ENCODE measurements at regions not wholly inside any gene's neighbourhood (a gene's known extent, or its start where the extent isn't known, plus 50 kb on each side); places are given as distances from the start of the nearest gene placed in this dataset.

- no peak for TF ChIP-seq NR2F2 (IDR thresholded peaks at IDR 0.05)
Observed at GRCh38 chr5:165375201-165375600, 1869.8 kb downstream of the MAT2B start (continued).

DNA sequence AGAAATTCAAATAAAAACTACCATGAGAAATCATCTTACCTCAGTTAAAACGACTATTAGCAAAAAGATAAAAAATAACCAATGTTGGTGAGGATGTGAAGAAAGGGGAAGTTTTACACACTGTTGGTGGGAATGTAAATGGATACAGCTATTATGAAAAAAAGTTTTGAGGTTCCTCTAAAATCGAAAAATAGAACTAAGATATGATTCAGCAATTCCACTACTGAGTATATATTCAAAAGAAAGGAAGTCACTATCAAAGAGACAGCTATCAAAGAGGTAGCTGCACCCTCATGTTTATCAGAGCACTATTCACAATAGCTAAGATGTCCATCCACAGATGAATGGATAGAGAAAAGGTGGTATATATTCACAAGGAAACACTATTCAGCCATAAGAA lies 1888.4 kb downstream of the MAT2B start:
- no peak overlapping the region for H3K27ac ChIP-seq (ENCODE audit: low read depth in 1 of 2, low read length in 2 of 2)
- no peak overlapping the region for H3K9ac ChIP-seq (ENCODE audit: low read depth in 1 of 2, low read length in 2 of 2)
- peaks cover 0 to 8% (median 0%) of the 10 kb centered on the region in 4 donors for H3K9me3 ChIP-seq (ENCODE audit: control insufficient read depth in 4 of 4, low read length in 3 of 4)
- H3K36me3 ChIP-seq (ENCODE audit: control insufficient read depth in 4 of 4, insufficient read depth in 3 of 4, low read depth in 1 of 4, low read length in 3 of 4), result no peaks in the 10 kb centered on the region
- H3K27me3 ChIP-seq (ENCODE audit: control insufficient read depth in 4 of 4, insufficient read depth in 4 of 4, low read length in 3 of 4), result no peaks in the 10 kb centered on the region
- TF ChIP-seq, protein P1, sequence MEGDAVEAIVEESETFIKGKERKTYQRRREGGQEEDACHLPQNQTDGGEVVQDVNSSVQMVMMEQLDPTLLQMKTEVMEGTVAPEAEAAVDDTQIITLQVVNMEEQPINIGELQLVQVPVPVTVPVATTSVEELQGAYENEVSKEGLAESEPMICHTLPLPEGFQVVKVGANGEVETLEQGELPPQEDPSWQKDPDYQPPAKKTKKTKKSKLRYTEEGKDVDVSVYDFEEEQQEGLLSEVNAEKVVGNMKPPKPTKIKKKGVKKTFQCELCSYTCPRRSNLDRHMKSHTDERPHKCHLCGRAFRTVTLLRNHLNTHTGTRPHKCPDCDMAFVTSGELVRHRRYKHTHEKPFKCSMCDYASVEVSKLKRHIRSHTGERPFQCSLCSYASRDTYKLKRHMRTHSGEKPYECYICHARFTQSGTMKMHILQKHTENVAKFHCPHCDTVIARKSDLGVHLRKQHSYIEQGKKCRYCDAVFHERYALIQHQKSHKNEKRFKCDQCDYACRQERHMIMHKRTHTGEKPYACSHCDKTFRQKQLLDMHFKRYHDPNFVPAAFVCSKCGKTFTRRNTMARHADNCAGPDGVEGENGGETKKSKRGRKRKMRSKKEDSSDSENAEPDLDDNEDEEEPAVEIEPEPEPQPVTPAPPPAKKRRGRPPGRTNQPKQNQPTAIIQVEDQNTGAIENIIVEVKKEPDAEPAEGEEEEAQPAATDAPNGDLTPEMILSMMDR (IDR thresholded peaks at IDR 0.05; ENCODE audit: low read depth, low read length, missing input control), result no peak
- TF ChIP-seq REST (IDR thresholded peaks at IDR 0.05), result no peak
- TF ChIP-seq HNF4A (conservative IDR thresholded peaks at IDR 0.05), result no peak
- TF ChIP-seq EGR1 (IDR thresholded peaks at IDR 0.05; ENCODE audit: low read depth in 2 of 2), result no peak
- no peak for TF ChIP-seq HNF4G (IDR thresholded peaks at IDR 0.05)
- H3K4me3 ChIP-seq (ENCODE audit: low read depth in 1 of 3, low read length in 3 of 3), result no peak overlapping the region
- no peaks in the 10 kb centered on the region for H3K4me1 ChIP-seq (ENCODE audit: control insufficient read depth in 4 of 4, insufficient read depth in 4 of 4, low read length in 3 of 4)
- WGBS, result 37% methylated on average over 2 of the region's 2 CpGs
- DNase-seq (ENCODE audit: low spot score), result no peak

- DNase-seq (ENCODE audit: low spot score), result no peak
- Histone ChIP-seq H3K27ac (ENCODE audit: low read depth in 1 of 2, low read length in 2 of 2) (no peak overlapping the region), H3K9ac (ENCODE audit: low read depth in 1 of 2, low read length in 2 of 2) (no peak overlapping the region), H3K4me1 (ENCODE audit: control insufficient read depth in 4 of 4, insufficient read depth in 4 of 4, low read length in 3 of 4) (no peaks in the 10 kb centered on the region), H3K4me3 (ENCODE audit: low read depth in 1 of 3, low read length in 3 of 3) (no peak overlapping the region), H3K9me3 (ENCODE audit: control insufficient read depth in 4 of 4, low read length in 3 of 4) (no peaks in the 10 kb centered on the region), H3K36me3 (ENCODE audit: control insufficient read depth in 4 of 4, insufficient read depth in 3 of 4, low read depth in 1 of 4, low read length in 3 of 4) (no peaks in the 10 kb centered on the region), H3K27me3 (ENCODE audit: control insufficient read depth in 4 of 4, insufficient read depth in 4 of 4, low read length in 3 of 4) (no peaks in the 10 kb centered on the region)
- WGBS, result 29% methylated on average over 1 of the region's 1 CpG
- TF ChIP-seq REST (IDR thresholded peaks at IDR 0.05), result no peak
- TF ChIP-seq JUND (IDR thresholded peaks at IDR 0.05), result no peak
- no peak for TF ChIP-seq SP1 (IDR thresholded peaks at IDR 0.05)
- TF ChIP-seq NR2F2 (IDR thresholded peaks at IDR 0.05), result no peak
- TF ChIP-seq, protein P2, sequence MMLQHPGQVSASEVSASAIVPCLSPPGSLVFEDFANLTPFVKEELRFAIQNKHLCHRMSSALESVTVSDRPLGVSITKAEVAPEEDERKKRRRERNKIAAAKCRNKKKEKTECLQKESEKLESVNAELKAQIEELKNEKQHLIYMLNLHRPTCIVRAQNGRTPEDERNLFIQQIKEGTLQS (IDR thresholded peaks at IDR 0.05), result no peak
- no peak for TF ChIP-seq GABPA (IDR thresholded peaks at IDR 0.05 in 1 of 2, conservative IDR thresholded peaks at IDR 0.05 in 1 of 2)
- TF ChIP-seq RAD21 (IDR thresholded peaks at IDR 0.05), result no peak
Observed at GRCh38 chr5:165397516-165397915, 1892.1 kb downstream of the MAT2B start.

Measured in liver (tissue), 8 donors.